HG02642 (cell line): ENCODE measurements at regions not wholly inside any gene's neighbourhood (a gene's known extent, or its start where the extent isn't known, plus 50 kb on each side); places are given as distances from the start of the nearest gene placed in this dataset.
"Not testable (repeated sequence)": the region's sequence is repeated elsewhere in the genome, so short reads cannot be mapped to it uniquely, and the experiment has no call there.

Experiments
- ATAC-seq: cut with Tn5 transposase; IDR thresholded peaks from one replicate; pipeline ENCODE4 v1.9.1; 2021; ENCODE audit warnings: mild to moderate bottlenecking; ENCODE audit not compliant: unreplicated experiment, poor library complexity

GRCh38 chr9:115295734-115296133, 177.8 kb upstream of the TNC start:
- ATAC-seq: no peak

DNA sequence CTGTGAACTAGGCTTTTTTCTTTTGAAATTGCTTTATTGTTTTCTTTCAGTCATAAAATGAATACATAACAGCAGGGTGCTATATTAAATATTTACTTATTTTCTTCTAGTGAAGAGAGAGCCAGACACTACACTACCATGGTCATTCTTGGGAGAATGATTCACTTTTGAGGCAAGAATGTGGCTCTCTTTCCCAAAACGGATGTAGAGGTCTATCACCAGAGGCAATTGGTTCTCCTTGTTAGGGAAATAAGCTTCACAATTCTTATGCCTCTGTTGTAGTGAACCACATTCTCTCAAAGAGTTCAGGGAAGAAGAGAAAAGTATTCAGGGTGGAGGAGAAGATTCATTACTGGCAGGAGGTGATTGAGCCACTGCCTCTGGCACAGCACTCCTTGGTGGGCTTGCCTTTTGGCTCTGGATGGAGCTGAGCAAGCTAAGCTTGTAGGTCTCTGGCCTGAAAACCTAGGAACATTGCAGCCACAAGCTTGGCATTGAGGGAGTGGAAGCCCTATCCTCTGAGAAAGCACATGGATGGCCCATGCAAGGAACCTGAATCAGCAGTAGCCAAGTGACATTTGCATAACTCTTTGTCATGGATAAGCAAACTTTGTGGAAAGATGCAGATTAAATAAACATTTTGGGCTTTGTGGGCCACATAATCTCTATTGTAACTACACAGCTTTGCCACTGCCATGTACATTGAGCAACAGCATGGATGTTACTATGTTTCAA, 179.0 kb upstream of the TNC start:
- ATAC-seq: no peak

- no peak for ATAC-seq
Measured at GRCh38 chr9:115300116-115300515, 182.2 kb upstream of the TNC start.

- ATAC-seq: no peak
Measured at GRCh38 chr9:115300874-115301273, 182.9 kb upstream of the TNC start.

- ATAC-seq: no peak
Measured at GRCh38 chr9:115301581-115301980, 183.6 kb upstream of the TNC start.

- no peak for ATAC-seq
Measured at GRCh38 chr9:115305543-115305942, 187.6 kb upstream of the TNC start.

DNA sequence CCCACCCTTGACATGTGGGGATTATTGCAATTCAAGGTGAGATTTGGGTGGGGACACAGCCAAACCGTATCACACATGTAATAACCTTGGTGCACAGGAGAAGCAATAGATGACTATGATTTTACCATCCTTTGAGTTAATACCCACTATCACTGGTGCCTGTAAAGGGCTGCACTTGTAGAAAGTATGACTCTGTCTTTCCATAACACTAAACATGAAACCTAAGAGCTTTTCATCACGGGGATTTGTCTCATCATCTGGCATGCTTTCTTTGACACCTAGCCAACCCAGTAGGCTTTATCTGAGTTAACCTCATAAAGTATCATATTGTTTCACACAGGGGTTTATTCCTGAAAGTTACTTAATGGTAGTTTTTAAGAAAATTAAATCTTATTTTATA, 188.9 kb upstream of the TNC start:
- ATAC-seq: no peak

DNA sequence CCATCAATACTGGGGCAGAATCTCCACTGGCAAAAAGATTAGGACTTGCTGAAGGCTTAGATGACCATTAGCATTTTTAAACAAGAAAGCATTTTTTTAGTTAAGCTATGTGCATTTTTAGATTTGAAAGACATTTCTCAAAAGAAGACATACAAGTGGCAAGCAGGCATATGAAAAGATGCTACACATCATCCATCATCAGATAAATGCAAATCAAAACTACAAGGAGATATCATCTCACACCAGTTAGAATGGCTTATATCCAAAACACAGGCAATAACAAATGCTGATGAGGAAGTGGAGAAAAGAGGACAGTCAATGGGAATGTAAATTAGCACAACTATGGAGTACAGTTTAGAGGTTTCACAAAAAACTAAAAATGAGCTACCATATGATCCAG, 195.6 kb upstream of the TNC start:
- no peak for ATAC-seq

DNA sequence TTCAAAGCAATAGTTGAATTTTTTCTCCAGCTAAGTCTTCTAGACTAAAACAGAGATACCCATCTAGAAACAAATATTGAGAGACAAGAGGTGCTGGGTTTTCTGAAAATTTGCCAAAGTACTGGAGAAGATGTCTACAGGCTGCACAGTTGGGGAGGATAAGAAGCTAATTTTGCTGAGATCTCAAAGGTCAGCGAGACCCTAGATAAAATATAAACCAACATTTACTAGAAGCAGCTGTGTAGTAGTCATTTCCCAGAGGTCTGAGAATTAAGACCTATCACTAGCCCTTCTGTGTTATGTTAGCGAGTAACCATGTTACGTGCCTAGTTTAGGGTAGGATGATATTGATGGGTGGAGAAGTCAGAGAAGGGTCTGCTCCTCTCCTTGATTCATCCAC, 208.5 kb upstream of the TNC start:
- ATAC-seq: no peak

DNA sequence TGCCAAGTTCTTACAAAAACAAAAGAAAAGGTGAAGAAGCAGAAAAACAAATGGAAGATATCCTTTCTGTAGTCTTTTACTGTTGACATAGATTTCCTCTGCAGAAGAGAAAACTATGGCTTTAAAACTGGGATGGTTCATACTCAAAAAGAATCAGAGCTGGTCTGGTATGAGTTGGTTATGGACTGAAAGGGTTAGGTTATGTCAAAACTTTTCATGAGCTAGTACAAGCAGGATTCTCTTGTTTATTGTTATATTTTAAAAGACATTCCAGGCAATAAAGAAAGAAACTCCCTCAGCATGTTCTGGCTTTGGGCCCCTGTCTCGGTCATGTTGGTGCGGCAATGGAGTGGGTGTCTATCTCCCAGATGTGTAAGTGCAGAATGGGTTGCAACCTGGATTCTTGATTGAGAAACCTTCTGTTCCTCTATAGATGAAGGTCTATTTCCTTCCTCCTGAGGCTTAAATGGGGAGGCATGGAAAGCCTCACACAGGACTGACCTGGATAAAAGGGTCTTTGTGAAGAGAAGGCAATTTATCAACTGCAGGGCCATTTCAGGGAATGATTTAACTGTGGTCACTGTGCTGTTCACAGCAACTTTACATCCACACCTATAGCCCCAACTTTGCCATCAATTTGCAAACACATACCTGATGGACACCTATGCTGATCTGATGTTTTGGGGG, 209.6 kb upstream of the TNC start:
- ATAC-seq: no peak

DNA sequence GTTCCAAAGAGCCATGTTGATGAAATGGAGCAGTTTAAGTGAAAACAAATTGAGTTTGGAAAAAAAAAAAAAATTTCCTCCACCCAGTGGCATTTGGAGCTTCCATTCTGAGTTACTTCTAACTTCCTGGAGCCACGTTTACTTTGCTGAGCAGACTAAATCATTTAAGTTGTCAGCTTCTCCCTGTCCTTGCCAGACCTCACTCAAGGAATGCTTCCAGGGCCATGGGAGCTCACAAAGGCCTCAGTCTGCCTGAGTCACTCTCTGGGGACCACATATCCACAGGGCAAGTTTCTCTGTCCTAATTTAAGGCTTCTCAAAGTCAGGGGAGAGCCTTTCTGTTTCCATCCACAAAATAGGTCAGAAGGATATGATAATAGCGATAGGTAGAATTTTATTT, 210.3 kb upstream of the TNC start:
- ATAC-seq: no peak

- ATAC-seq: no peak
Measured at GRCh38 chr9:115328677-115329076, 210.7 kb upstream of the TNC start.

GRCh38 chr9:115333277-115334070, 215.5 kb upstream of the TNC start:
- ATAC-seq: no peak

- ATAC-seq: no peak
Measured at GRCh38 chr9:115335439-115335838, 217.5 kb upstream of the TNC start.

DNA sequence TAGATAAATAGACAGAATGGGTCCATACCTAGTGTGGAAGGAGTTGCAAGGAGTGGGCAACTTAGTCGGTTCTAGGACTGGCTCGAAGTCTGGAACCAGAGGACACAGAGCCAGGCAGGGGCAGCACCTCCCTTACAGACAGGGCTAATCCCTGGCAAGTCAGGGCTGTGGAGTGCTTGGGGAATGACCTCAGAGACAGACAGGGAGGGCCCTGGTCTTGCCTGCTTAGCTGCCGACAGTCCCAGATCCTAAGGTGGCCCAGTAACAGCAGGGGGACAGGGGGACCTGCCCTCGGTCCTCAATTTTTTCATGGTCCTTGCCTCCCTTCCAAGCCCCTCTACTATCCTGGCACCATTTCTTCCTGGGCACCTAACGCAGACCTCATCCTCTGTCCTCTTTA, 222.4 kb upstream of the TNC start:
- ATAC-seq: no peak

- ATAC-seq: no peak
Measured at GRCh38 chr9:115341426-115341825, 223.5 kb upstream of the TNC start.

DNA sequence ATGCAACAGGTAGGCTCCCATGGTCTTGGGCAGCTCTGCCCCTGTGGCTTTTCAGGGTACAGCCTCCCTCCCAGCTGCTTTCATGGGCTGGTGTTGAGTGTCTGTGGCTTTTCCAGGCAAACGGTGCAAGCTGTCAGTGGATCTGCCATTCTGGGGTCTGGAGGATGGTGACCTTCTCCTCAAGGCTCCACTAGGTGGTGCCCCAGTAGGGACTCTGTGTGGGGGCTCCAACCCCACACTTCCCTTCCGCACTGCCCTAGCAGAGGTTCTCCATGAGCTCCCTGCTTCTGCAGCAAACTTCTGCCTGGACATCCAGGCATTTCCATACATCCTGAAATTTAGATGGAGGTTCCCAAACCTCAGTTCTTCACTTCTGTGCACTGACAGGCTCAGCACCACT, 229.8 kb upstream of the TNC start:
- ATAC-seq: not testable (repeated sequence)

DNA sequence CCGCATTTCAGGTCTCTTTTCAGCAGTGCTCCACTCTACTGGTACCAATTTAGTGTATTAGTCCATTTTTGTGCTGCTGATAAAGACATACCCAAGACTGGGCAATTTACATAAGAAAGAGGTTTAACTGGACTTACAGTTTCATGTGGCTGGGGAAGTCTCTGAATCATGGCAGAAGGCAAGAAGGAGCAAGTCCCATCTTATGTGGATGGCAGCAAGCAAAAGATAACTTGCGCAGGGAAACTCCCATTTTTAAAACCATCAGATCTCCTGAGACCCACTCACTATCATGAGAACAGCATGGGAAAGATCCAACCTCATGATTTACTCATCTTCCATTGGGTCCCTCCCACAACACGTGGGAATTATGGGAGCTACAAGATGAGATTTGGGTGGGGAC, 231.0 kb upstream of the TNC start:
- ATAC-seq: not testable (repeated sequence)

- ATAC-seq: no peak
Measured at GRCh38 chr9:115349542-115349941, 231.6 kb upstream of the TNC start.

GRCh38 chr9:115350548-115350947, 232.6 kb upstream of the TNC start:
- no peak for ATAC-seq

DNA sequence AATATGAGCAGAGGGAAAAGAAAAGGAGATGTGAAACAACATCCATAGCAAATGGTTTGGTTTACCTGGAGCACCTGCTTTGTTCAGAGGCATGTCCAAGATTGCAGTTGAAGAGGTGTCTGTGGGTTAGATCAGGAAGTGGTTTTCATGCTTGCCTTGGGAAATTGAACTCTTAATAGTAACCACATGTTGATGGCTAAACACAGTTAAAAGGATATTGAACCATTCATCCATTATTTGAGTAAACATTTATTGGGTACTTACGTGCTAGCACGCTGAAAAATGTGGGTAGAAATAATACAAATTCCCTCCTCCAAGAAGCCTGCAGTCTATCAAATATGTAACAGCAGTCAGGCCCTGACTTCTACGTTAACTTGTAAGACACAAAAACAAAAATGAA, 235.7 kb upstream of the TNC start:
- no peak for ATAC-seq
